Body of pancreas (tissue), 4 donors: ENCODE measurements at regions not wholly inside any gene's neighbourhood (a gene's known extent, or its start where the extent isn't known, plus 50 kb on each side); places are given as distances from the start of the nearest gene placed in this dataset.

Source experiments
- ATAC-seq: fragments of 150-250 bp; one replicate; pipeline ENCODE4 v1.9.1; 2016
- DNase-seq, 4 donors: peaks; one replicate each; pipeline ENCODE4 v3.0.0-alpha.2; 2019
- H3K27ac ChIP-seq, 4 donors: fragments of 200-600 bp; sonication (generic); 1 replicate in 3 of 4; 2 replicates in 1 of 4; pipeline versions ENCODE4 v1.5.1 to v1.6.1; 2016 to 2019; ENCODE audit warnings: mild to moderate bottlenecking in 1 of 4, mixed read lengths in 1 of 4, moderate library complexity in 1 of 4
- H3K27me3 ChIP-seq, 2 donors: fragments of 200-600 bp; sonication (generic); one replicate each; pipeline ENCODE4 v1.6.0; 2016; ENCODE audit warnings: mild to moderate bottlenecking in 1 of 2
- H3K36me3 ChIP-seq, 2 donors: fragments of 200-600 bp; sonication (generic); replicated peaks in 1 of 2; 2 replicates each; pipeline ENCODE4 v1.5.1; 2016; ENCODE audit warnings: low read depth in 2 of 2; ENCODE audit not compliant: insufficient read depth in 1 of 2
- H3K4me1 ChIP-seq: fragments of 200-600 bp; sonication (generic); one replicate; pipeline ENCODE4 v1.6.0; 2016
- H3K4me3 ChIP-seq, 2 donors: fragments of 200-600 bp; sonication (generic); 1 replicate in 1 of 2; 2 replicates in 1 of 2; pipeline ENCODE4 v1.5.1; 2016 to 2019
- H3K9me3 ChIP-seq, 3 donors: fragments of 200-600 bp; sonication (generic); 1 replicate in 2 of 3; 2 replicates in 1 of 3; pipeline ENCODE4 v1.5.1; 2016
- CTCF ChIP-seq, 7 experiments: fragments of 450-650 bp in 4 of 7; fragments of 200-600 bp in 3 of 7; sonication (generic) in 3 of 7; IDR thresholded peaks; one replicate each; pipeline ENCODE4 v1.5.1; 2016 to 2019; ENCODE audit warnings: antibody characterized with exemption in 7 of 7
- POLR2A ChIP-seq, 3 donors: fragments of 450-650 bp; IDR thresholded peaks; one replicate each; pipeline ENCODE4 v1.6.1; 2016; ENCODE audit warnings: antibody characterized with exemption in 3 of 3, mild to moderate bottlenecking in 2 of 3
- WGBS, 2 donors: methylation state at CpG; one replicate each; pipeline ENCODE4 v1.1.5; 2017; 5-methylcytosine and 5-hydroxymethylcytosine counted together
- intact Hi-C: fragments of 100-400 bp; cut with DNase I; formaldehyde crosslinking; loops from one replicate; pipeline ENCODE4 v1.15.1; 2023

- intact Hi-C loops: no loop called here
- Histone ChIP-seq H3K27me3 (no peaks in the 10 kb centered on the region), H3K4me1 (no peaks in the 10 kb centered on the region), H3K36me3 (no peaks in the 10 kb centered on the region), H3K9me3 (no peaks in the 10 kb centered on the region), H3K27ac (no peak overlapping the region), H3K4me3 (no peak overlapping the region)
- DNase-seq: no peak
- TF ChIP-seq POLR2A (IDR thresholded peaks at IDR 0.05) (no peak), CTCF (IDR thresholded peaks at IDR 0.05) (no peak)
- 52 to 63% methylated on average over 1 of the region's 1 CpG for WGBS, 2 donors
- ATAC-seq: no peak
Measured at GRCh38 chr5:93294996-93295395, 286.0 kb downstream of the NR2F1-AS1 start.

- ATAC-seq: no peak
- Histone ChIP-seq H3K27ac (no peak overlapping the region), H3K4me1 (no peaks in the 10 kb centered on the region), H3K9me3 (no peaks in the 10 kb centered on the region), H3K36me3 (no peaks in the 10 kb centered on the region), H3K4me3 (no peak overlapping the region), H3K27me3 (no peaks in the 10 kb centered on the region)
- intact Hi-C loops: no loop called here
- DNase-seq: no peak
- no peak for TF ChIP-seq POLR2A (IDR thresholded peaks at IDR 0.05)
- TF ChIP-seq CTCF (IDR thresholded peaks at IDR 0.05): no peak
Measured at GRCh38 chr5:93294199-93294598, 286.8 kb downstream of the NR2F1-AS1 start.

GRCh38 chr5:93289942-93290341 lies 291.1 kb downstream of the NR2F1-AS1 start:
- TF ChIP-seq CTCF (IDR thresholded peaks at IDR 0.05) (no peak), POLR2A (IDR thresholded peaks at IDR 0.05) (no peak)
- DNase-seq (no peak), ATAC-seq (no peak)
- H3K27ac ChIP-seq: no peak overlapping the region
- H3K9me3 ChIP-seq: no peaks in the 10 kb centered on the region
- intact Hi-C loops: no loop called here
- no peaks in the 10 kb centered on the region for H3K36me3 ChIP-seq
- 66 to 68% methylated on average over 2 of the region's 2 CpGs for WGBS, 2 donors
- H3K4me3 ChIP-seq: no peak overlapping the region
- no peaks in the 10 kb centered on the region for H3K4me1 ChIP-seq
- no peaks in the 10 kb centered on the region for H3K27me3 ChIP-seq

GRCh38 chr5:93285461-93285860 lies 295.6 kb downstream of the NR2F1-AS1 start:
- no peaks in the 10 kb centered on the region for H3K27me3 ChIP-seq
- no peak overlapping the region for H3K4me3 ChIP-seq
- no peak for DNase-seq
- intact Hi-C loops: no loop called here
- H3K9me3 ChIP-seq: no peaks in the 10 kb centered on the region
- H3K27ac ChIP-seq: no peak overlapping the region
- 69 to 78% methylated on average over 1 of the region's 1 CpG for WGBS, 2 donors
- no peaks in the 10 kb centered on the region for H3K36me3 ChIP-seq
- no peaks in the 10 kb centered on the region for H3K4me1 ChIP-seq
- TF ChIP-seq CTCF (IDR thresholded peaks at IDR 0.05) (no peak), POLR2A (IDR thresholded peaks at IDR 0.05) (no peak)
- no peak for ATAC-seq

- ATAC-seq (no peak), DNase-seq (peak in 1 of 4 donors; percentile 8)
- TF ChIP-seq CTCF (IDR thresholded peaks at IDR 0.05): no peak
- intact Hi-C loops: no loop called here
- no peaks in the 10 kb centered on the region for H3K4me1 ChIP-seq
- no peak overlapping the region for H3K27ac ChIP-seq
- 54 to 61% methylated on average over 4 of the region's 4 CpGs for WGBS, 2 donors
- no peak overlapping the region for H3K4me3 ChIP-seq
- no peaks in the 10 kb centered on the region for H3K9me3 ChIP-seq
- no peaks in the 10 kb centered on the region for H3K36me3 ChIP-seq
- H3K27me3 ChIP-seq: no peaks in the 10 kb centered on the region
Measured at GRCh38 chr5:93281980-93282772, 298.8 kb downstream of the NR2F1-AS1 start.
